BLaER1 treated with 17β-estradiol and CSF1 and Interleukin-3, amounts not matched to agents 10 nM and 100 nM (cell line): ENCODE measurements at regions not wholly inside any gene's neighbourhood (a gene's known extent, or its start where the extent isn't known, plus 50 kb on each side); places are given as distances from the start of the nearest gene placed in this dataset.

Source experiments
- H3K27ac ChIP-seq, 11 experiments: shearing (Covaris generic); formaldehyde crosslinking; 2 replicates each; pipeline ENCODE4 v1.8.1; 2022
- H3K27me3 ChIP-seq, 11 experiments: shearing (Covaris generic); formaldehyde crosslinking; 2 replicates each; pipeline ENCODE4 v1.8.1; 2022
- H3K36me3 ChIP-seq, 11 experiments: shearing (Covaris generic); formaldehyde crosslinking; 2 replicates each; pipeline ENCODE4 v1.8.1; 2022
- H3K4me1 ChIP-seq, 10 experiments: shearing (Covaris generic); formaldehyde crosslinking; 2 replicates each; pipeline ENCODE4 v1.8.1; 2022
- H3K4me2 ChIP-seq, 11 experiments: shearing (Covaris generic); formaldehyde crosslinking; 2 replicates each; pipeline ENCODE4 v1.8.1; 2022
- H3K4me3 ChIP-seq, 10 experiments: shearing (Covaris generic); formaldehyde crosslinking; 2 replicates each; pipeline ENCODE4 v1.8.1; 2022
- H3K9ac ChIP-seq, 11 experiments: shearing (Covaris generic); formaldehyde crosslinking; 2 replicates each; pipeline ENCODE4 v1.8.1; 2022
- H3K9me3 ChIP-seq, 11 experiments: shearing (Covaris generic); formaldehyde crosslinking; replicated peaks in 1 of 11; 2 replicates each; pipeline ENCODE4 v1.8.1; 2022
- H4K20me1 ChIP-seq, 11 experiments: shearing (Covaris generic); formaldehyde crosslinking; 2 replicates each; pipeline ENCODE4 v1.8.1; 2022
- Cebpa-rat ChIP-seq, 11 experiments: shearing (Covaris generic); IDR thresholded peaks; 2 replicates each; pipeline ENCODE4 v1.8.1; 2022

GRCh38 chr3:105157067-105157765, 209.5 kb upstream of the ALCAM start:
- peaks cover 0 to 34% (median 0%) of the 10 kb centered on the region in 10 experiments; a peak in 8 of 20 replicates for H3K4me1 ChIP-seq
- H3K27me3 ChIP-seq = no peaks in the 10 kb centered on the region
- H3K36me3 ChIP-seq = no peaks in the 10 kb centered on the region
- no peak for TF ChIP-seq Cebpa-rat (IDR thresholded peaks at IDR 0.05)
- no peaks in the 10 kb centered on the region for H4K20me1 ChIP-seq
- peak overlapping the region in 4 of 11 experiments; percentile 5 to 80 (median 43); a peak in 7 of 22 replicates for H3K4me2 ChIP-seq
- no peak overlapping the region for H3K4me3 ChIP-seq
- H3K9me3 ChIP-seq = 0 out of 22 replicates have a peak, but pooled peaks cover 0 to 12% (median 0%) of the 10 kb centered on the region in 11 experiments
- H3K9ac ChIP-seq = no peak overlapping the region
- H3K27ac ChIP-seq = peak overlapping the region in 3 of 11 experiments; percentile 55 to 77 (median 64); a peak in 6 of 22 replicates

DNA sequence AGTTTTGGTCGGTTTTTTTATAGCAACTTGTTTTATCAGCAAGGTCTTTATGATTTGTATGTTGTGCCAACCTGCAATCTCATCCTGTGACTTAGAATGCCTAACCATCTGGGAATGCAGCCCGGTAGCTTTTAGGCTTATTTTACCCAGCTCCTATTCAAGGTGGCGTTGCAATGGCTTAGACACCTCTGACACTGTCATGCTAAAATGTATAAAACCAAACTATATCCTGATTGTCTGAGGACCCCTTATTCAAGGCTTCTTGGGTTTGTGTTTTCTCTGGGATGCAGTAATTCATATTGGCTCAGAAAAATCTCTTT, 209.0 kb upstream of the ALCAM start:
- Histone ChIP-seq H3K27me3 (no peaks in the 10 kb centered on the region), H4K20me1 (no peaks in the 10 kb centered on the region), H3K27ac (peak overlapping the region in 4 of 11 experiments; percentile 38 to 77 (median 60); a peak in 8 of 22 replicates), H3K9me3 (0 out of 22 replicates have a peak, but pooled peaks cover 0 to 12% (median 0%) of the 10 kb centered on the region in 11 experiments), H3K4me1 (peaks cover 0 to 34% (median 0%) of the 10 kb centered on the region in 10 experiments; a peak in 8 of 20 replicates), H3K4me3 (no peak overlapping the region), H3K36me3 (no peaks in the 10 kb centered on the region), H3K4me2 (peak overlapping the region in 4 of 11 experiments; percentile 5 to 80 (median 43); a peak in 7 of 22 replicates), H3K9ac (no peak overlapping the region)
- TF ChIP-seq Cebpa-rat (IDR thresholded peaks at IDR 0.05) = no peak

GRCh38 chr3:105158286-105158685, 208.4 kb upstream of the ALCAM start:
- H3K36me3 ChIP-seq = no peaks in the 10 kb centered on the region
- H3K27me3 ChIP-seq = no peaks in the 10 kb centered on the region
- peak overlapping the region in 4 of 11 experiments; percentile 38 to 77 (median 60); a peak in 8 of 22 replicates for H3K27ac ChIP-seq
- peaks cover 0 to 34% (median 0%) of the 10 kb centered on the region in 10 experiments; a peak in 8 of 20 replicates for H3K4me1 ChIP-seq
- H4K20me1 ChIP-seq = no peaks in the 10 kb centered on the region
- H3K4me3 ChIP-seq = no peak overlapping the region
- no peak for TF ChIP-seq Cebpa-rat (IDR thresholded peaks at IDR 0.05)
- H3K4me2 ChIP-seq = peak overlapping the region in 4 of 11 experiments; percentile 32 to 80 (median 59); a peak in 5 of 22 replicates
- H3K9me3 ChIP-seq = 0 out of 22 replicates have a peak, but pooled peaks cover 0 to 12% (median 0%) of the 10 kb centered on the region in 11 experiments
- no peak overlapping the region for H3K9ac ChIP-seq

- no peak for TF ChIP-seq Cebpa-rat (IDR thresholded peaks at IDR 0.05)
- Histone ChIP-seq H3K4me3 (no peak overlapping the region), H3K9me3 (0 out of 22 replicates have a peak, but pooled peaks cover 0 to 4% (median 0%) of the 10 kb centered on the region in 11 experiments), H3K27me3 (no peaks in the 10 kb centered on the region), H3K4me1 (peaks cover 0 to 19% (median 0%) of the 10 kb centered on the region in 10 experiments; a peak in 8 of 20 replicates), H3K27ac (no peak overlapping the region), H3K9ac (no peak overlapping the region), H3K36me3 (no peaks in the 10 kb centered on the region), H3K4me2 (no peak overlapping the region), H4K20me1 (no peaks in the 10 kb centered on the region)
Observed at GRCh38 chr3:105162448-105162847, 204.3 kb upstream of the ALCAM start.

DNA sequence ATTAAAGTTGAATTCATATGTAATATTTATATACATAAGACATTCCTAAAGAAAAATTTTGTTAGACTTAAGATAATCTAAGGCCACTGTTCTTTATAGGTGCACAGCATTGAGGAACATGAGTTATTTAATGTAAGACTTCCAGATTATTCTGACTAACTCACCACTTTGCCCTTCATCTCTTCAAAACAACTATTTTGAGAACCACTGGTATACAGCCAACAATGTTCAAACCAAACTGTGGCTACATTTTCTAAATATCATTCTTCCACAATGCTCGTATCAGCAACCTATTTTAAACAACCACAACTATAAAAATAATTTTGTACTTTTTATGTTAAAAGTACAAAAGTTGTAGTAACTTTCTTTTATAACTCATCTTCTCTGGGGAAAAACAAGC, 199.8 kb upstream of the ALCAM start:
- H3K9me3 ChIP-seq = no peaks in the 10 kb centered on the region
- H3K4me2 ChIP-seq = no peak overlapping the region
- H3K36me3 ChIP-seq = no peaks in the 10 kb centered on the region
- no peak for TF ChIP-seq Cebpa-rat (IDR thresholded peaks at IDR 0.05)
- H3K4me1 ChIP-seq = no peaks in the 10 kb centered on the region
- H4K20me1 ChIP-seq = no peaks in the 10 kb centered on the region
- no peaks in the 10 kb centered on the region for H3K27me3 ChIP-seq
- no peak overlapping the region for H3K27ac ChIP-seq
- H3K4me3 ChIP-seq = no peak overlapping the region
- H3K9ac ChIP-seq = no peak overlapping the region

DNA sequence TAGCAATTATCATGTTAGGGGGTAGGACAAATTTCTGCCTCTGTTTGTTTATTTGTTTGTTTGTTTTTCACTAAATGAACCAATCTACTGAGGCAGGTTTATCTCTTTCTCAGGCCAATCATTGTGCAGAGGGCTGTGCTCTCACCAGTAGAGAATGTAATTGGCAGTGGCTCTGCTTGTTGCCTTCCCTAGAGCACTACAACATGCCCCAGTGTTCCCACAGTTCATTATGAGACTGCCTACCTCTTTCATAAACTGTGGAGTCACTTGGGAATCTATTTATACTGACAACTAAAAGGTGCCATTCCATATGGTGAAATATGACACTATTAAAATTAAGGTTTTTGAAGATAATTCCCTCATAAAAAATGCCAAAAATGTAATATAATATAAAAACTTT, 196.3 kb upstream of the ALCAM start:
- H3K36me3 ChIP-seq = no peaks in the 10 kb centered on the region
- no peaks in the 10 kb centered on the region for H3K27me3 ChIP-seq
- no peaks in the 10 kb centered on the region for H3K4me1 ChIP-seq
- H4K20me1 ChIP-seq = no peaks in the 10 kb centered on the region
- no peak for TF ChIP-seq Cebpa-rat (IDR thresholded peaks at IDR 0.05)
- H3K27ac ChIP-seq = no peak overlapping the region
- H3K4me3 ChIP-seq = no peak overlapping the region
- no peaks in the 10 kb centered on the region for H3K9me3 ChIP-seq
- no peak overlapping the region for H3K4me2 ChIP-seq
- H3K9ac ChIP-seq = no peak overlapping the region

DNA sequence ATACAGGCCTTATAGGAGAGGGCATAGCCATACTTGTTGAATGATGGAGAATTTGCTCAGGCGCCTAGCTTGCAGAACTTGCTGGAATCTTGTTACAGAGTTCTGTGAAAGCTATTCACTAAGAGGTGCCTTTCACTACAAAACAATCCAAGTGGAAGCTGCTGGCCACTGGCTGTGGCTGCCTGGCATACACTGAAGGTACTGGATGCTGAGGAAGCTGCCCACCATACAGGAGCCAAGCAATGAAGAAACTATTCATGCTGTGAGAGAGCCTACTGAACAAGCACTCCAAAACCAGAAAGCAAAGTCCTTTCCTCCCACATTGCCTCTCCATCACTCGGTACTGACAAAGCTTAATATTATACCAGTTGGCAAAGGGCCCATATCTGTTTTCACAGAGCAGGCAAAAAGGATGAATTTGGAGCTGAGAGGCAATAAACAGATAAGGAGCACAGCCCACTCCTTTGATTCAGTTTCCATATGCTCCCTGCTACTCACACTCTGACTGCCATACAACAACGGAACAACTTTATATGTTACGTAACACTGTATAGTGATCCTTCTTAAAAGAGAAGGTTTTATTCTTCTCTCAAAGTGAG, 192.6 kb upstream of the ALCAM start:
- Histone ChIP-seq H3K27me3 (no peaks in the 10 kb centered on the region), H3K4me2 (no peak overlapping the region), H3K9me3 (no peaks in the 10 kb centered on the region), H3K9ac (no peak overlapping the region), H3K27ac (no peak overlapping the region), H3K36me3 (no peaks in the 10 kb centered on the region), H4K20me1 (no peaks in the 10 kb centered on the region), H3K4me3 (no peak overlapping the region), H3K4me1 (no peaks in the 10 kb centered on the region)
- 0 out of 22 replicates have a peak, but pooled peaks of 2 of the 11 experiments have one; percentile 19 to 20 for TF ChIP-seq Cebpa-rat (IDR thresholded peaks at IDR 0.05)

DNA sequence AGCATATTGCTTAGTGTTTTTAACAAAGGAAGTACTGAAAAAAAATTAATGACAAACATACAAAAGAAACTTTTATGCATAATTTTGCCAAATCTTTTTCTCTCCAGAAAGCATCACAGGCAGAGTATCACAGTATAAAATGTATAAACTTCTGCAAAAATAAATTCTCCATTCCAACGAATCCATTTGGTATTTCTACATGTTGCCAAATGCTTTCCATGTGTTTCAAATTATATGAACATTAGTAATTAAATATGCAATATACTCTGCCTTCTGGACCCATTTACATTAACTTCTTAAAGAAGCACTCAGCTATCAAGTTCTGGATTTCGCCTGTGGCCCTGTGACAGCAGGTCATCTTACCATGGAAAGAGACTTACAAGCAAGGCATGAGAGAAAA, 189.1 kb upstream of the ALCAM start:
- H3K4me3 ChIP-seq = no peak overlapping the region
- TF ChIP-seq Cebpa-rat (IDR thresholded peaks at IDR 0.05) = no peak

GRCh38 chr3:105187344-105187743, 179.4 kb upstream of the ALCAM start:
- no peak for TF ChIP-seq Cebpa-rat (IDR thresholded peaks at IDR 0.05)
- Histone ChIP-seq H3K27ac (no peak overlapping the region), H3K9me3 (peaks cover 3 to 19% (median 11%) of the 10 kb centered on the region in 11 experiments; a peak in 16 of 22 replicates), H4K20me1 (peaks cover 0 to 3% (median 0%) of the 10 kb centered on the region in 11 experiments; a peak in 1 of 22 replicates), H3K36me3 (no peaks in the 10 kb centered on the region), H3K4me1 (no peaks in the 10 kb centered on the region), H3K9ac (no peak overlapping the region), H3K4me3 (no peak overlapping the region), H3K27me3 (no peaks in the 10 kb centered on the region), H3K4me2 (no peak overlapping the region)

More for the DNA sequence above, 189.1 kb upstream of the ALCAM start:
- H3K4me1 ChIP-seq = no peaks in the 10 kb centered on the region
- no peaks in the 10 kb centered on the region for H3K36me3 ChIP-seq
- no peaks in the 10 kb centered on the region for H4K20me1 ChIP-seq
- no peak overlapping the region for H3K27ac ChIP-seq
- no peak overlapping the region for H3K9ac ChIP-seq
- H3K27me3 ChIP-seq = no peaks in the 10 kb centered on the region
- H3K4me2 ChIP-seq = no peak overlapping the region
- H3K9me3 ChIP-seq = no peaks in the 10 kb centered on the region
